ENCODE measurements at regions not wholly inside any gene's neighbourhood (a gene's known extent, or its start where the extent isn't known, plus 50 kb on each side); places are given as distances from the start of the nearest gene placed in this dataset.

DNA sequence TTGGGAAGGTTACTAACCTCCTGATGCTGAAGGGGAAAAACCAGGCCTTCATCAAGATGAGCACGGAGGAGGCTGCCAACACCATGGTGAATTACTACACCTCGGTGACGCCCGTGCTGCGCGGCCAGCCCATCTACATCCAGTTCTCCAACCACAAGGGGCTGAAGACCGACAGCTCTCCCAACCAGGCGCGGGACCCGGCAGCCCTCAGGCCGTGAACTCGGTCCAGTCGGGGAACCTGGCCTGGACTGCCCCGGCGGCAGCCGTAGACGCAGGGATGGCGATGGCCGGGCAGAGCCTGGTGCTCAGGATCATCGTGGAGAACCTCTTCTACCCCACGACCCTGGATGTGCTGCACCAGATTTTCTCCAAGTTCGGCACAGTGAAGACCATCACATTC is 133.0 kb upstream of the FUT8 start:
- TF ChIP-seq, protein P1, sequence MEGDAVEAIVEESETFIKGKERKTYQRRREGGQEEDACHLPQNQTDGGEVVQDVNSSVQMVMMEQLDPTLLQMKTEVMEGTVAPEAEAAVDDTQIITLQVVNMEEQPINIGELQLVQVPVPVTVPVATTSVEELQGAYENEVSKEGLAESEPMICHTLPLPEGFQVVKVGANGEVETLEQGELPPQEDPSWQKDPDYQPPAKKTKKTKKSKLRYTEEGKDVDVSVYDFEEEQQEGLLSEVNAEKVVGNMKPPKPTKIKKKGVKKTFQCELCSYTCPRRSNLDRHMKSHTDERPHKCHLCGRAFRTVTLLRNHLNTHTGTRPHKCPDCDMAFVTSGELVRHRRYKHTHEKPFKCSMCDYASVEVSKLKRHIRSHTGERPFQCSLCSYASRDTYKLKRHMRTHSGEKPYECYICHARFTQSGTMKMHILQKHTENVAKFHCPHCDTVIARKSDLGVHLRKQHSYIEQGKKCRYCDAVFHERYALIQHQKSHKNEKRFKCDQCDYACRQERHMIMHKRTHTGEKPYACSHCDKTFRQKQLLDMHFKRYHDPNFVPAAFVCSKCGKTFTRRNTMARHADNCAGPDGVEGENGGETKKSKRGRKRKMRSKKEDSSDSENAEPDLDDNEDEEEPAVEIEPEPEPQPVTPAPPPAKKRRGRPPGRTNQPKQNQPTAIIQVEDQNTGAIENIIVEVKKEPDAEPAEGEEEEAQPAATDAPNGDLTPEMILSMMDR (conservative IDR thresholded peaks at IDR 0.05; ENCODE audit: low read depth, low read length): no peak
- TF ChIP-seq POLR2A (IDR thresholded peaks at IDR 0.05; ENCODE audit: low read depth, low read length) (no peak), RAD21 (IDR thresholded peaks at IDR 0.05; ENCODE audit: low read length) (no peak)

Data from IMR-90 (cell line).